ENCODE measurements at regions not wholly inside any gene's neighbourhood (a gene's known extent, or its start where the extent isn't known, plus 50 kb on each side); places are given as distances from the start of the nearest gene placed in this dataset.

DNA sequence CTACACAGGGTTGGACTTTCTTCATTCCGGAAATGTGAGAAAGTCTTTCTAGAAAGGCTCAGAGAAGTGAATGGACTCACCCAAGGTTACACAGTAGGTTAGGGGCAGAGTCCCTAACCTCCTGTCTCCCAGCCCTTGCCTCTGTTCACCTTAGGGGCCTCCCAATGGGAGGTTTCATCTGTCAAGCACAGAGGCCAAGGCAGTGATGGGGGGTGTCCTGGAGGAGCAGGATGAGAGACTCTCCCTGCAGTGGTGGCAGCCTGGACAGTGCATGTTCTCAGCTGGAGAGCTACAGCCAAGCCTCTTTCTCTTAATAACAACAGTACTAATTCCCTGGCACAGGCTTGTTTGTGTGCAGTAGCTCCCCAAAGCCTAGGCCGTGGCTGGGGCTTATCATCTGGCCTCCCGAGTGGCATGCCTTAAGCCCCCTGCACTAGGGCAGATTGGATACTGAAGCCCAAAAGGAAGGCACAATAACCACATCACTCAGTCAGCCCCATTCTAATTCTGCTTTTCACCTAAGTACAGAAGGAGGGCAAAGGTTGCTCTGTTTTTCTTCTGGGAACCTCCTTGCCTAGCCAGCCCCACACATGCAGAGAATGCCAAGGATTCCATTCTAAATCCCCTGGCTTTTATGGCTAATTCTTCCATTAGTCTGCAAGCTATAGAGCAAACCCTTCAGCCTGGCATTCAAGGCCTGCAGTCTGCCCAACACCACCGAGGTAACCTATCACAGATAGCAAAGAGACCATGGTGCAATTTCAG lies 50.2 kb upstream of the XPA start:
- no peak for DNase-seq (ENCODE audit: low read depth)

DNA sequence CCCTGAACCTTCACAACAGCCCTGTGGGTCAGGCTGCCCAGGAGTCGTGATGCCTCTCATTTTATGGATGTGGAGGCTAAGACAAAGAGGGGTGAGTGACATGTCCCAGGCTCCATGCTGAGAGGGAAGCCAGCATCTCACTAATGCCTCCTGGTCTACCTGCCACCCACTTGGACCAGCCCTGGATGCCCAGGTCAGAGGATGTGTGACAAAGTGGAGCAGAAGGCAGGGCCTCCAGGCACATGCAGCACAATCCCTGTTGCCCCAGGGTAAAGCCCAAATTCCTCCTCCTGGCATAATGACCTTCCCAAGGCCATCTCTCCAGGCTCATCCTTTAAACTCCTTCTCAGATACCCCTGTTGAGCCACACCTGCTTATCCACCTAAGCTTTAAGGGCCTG lies 51.4 kb upstream of the XPA start:
- DNase-seq (ENCODE audit: low read depth) = no peak
- TF ChIP-seq, protein P1, sequence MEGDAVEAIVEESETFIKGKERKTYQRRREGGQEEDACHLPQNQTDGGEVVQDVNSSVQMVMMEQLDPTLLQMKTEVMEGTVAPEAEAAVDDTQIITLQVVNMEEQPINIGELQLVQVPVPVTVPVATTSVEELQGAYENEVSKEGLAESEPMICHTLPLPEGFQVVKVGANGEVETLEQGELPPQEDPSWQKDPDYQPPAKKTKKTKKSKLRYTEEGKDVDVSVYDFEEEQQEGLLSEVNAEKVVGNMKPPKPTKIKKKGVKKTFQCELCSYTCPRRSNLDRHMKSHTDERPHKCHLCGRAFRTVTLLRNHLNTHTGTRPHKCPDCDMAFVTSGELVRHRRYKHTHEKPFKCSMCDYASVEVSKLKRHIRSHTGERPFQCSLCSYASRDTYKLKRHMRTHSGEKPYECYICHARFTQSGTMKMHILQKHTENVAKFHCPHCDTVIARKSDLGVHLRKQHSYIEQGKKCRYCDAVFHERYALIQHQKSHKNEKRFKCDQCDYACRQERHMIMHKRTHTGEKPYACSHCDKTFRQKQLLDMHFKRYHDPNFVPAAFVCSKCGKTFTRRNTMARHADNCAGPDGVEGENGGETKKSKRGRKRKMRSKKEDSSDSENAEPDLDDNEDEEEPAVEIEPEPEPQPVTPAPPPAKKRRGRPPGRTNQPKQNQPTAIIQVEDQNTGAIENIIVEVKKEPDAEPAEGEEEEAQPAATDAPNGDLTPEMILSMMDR (IDR thresholded peaks at IDR 0.05; ENCODE audit: insufficient read depth, low read length) = no peak

More for the DNA sequence above, 50.2 kb upstream of the XPA start:
- TF ChIP-seq, protein P1 (IDR thresholded peaks at IDR 0.05; ENCODE audit: insufficient read depth, low read length) = no peak
- H3K4me3 ChIP-seq (ENCODE audit: low read depth, low read length) = no peak overlapping the region

DNA sequence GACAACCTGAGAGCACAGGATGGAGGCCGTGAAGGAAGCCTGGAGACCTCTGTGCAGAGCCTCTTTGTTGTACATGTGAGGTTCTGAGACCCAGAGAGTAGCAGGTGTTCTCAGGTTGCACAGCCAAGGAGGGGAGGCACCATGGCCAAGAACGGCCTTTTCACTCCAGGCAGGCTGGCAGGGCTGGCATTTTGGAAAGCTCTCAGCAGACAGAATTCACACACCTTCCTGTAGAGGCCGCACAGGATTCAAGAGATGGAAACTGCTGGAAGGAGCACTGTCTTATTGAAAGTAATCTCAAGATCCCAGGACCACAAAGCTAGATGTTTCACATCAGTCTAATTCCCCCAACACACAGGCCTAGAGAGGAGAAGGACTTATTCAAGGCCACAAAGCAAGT lies 52.8 kb upstream of the XPA start:
- no peak overlapping the region for H3K4me3 ChIP-seq (ENCODE audit: low read depth, low read length)
- no peak for DNase-seq (ENCODE audit: low read depth)
- TF ChIP-seq, protein P1 (IDR thresholded peaks at IDR 0.05; ENCODE audit: insufficient read depth, low read length) = no peak

More for the DNA sequence above, 51.4 kb upstream of the XPA start:
- no peak overlapping the region for H3K4me3 ChIP-seq (ENCODE audit: low read depth, low read length)

DNA sequence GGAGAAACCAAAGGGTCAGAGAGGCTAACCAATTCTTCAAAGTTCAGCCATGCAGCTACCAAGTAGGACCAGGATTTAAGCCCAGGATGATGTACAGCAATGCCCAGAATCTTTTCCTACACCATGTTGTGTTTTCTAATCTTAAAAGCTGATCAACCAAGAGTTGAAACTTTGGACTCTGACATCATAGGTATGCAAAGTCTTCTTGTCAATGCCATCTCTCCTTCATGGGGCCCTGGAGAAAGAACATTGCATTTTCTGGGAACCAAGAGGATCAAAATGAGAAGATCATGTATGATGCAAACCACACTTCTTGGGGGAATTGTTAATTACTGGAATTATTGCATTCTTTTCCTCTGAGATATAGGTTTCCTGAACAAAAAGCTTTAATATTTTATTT lies 54.4 kb upstream of the XPA start:
- H3K4me3 ChIP-seq (ENCODE audit: low read depth, low read length) = no peak overlapping the region
- TF ChIP-seq, protein P1 (IDR thresholded peaks at IDR 0.05; ENCODE audit: insufficient read depth, low read length) = no peak
- DNase-seq (ENCODE audit: low read depth) = no peak

DNA sequence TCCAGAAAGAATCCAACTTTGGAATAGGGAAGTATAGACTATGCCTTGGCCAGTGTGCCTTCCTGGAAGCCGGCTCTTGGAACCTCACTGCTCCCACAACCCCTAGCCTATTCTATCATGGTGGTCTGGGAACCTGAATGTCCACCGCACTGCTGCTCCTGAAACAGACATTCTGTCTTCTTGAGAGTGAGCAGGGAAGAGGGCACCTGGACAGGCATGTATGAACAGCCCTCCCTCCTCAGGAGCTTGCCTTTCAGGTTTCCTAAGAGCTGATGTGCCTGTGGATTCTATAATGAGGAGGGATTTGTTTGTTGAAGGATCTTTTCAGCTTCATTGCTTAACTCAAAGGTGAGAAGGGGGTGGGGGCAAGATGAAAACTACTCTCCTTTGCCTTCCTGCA lies 55.1 kb upstream of the XPA start:
- DNase-seq (ENCODE audit: low read depth) = no peak
- TF ChIP-seq, protein P1 (IDR thresholded peaks at IDR 0.05; ENCODE audit: insufficient read depth, low read length) = no peak
- H3K4me3 ChIP-seq (ENCODE audit: low read depth, low read length) = no peak overlapping the region

DNA sequence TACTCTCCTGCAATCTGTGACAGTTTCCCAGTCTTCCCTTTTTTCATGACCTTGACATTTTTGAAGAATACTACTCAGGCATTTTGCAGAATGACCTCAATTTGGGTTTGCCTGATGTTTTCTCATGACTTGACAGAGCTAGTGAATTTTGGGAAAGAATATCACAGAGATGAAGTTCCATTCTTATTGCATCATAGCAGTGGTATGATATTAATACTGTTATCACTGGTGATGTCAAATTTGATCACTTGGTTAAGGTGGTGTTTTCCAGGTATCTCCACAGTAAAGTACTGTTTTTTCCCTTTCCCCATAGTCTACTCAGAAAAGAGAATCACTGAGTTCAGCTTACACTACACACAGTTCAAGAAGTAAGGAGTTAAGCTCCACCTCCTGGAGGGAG lies 56.2 kb upstream of the XPA start:
- TF ChIP-seq, protein P1 (IDR thresholded peaks at IDR 0.05; ENCODE audit: insufficient read depth, low read length) = no peak
- DNase-seq (ENCODE audit: low read depth) = no peak
- no peak overlapping the region for H3K4me3 ChIP-seq (ENCODE audit: low read depth, low read length)

DNA sequence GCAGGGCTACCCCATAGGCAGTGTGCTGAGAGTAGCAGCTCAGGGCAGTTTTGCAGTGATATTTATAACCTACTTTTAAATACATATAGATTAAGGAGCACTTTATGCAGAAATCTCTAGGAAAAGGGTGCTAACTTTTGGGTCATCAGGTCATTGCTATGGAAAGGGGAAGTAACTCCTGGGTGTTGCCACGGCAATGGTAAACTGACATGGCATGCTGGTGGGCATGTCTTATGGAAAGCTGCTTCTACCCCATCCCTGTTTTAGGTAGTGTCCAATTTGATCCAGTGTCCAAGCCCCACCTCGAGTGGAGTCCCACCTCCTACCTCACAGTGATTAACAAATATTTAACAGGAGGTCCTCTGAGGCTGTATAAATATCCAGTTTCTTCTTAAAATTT lies 56.8 kb upstream of the XPA start:
- no peak overlapping the region for H3K4me3 ChIP-seq (ENCODE audit: low read depth, low read length)
- TF ChIP-seq, protein P1 (IDR thresholded peaks at IDR 0.05; ENCODE audit: insufficient read depth, low read length) = no peak
- DNase-seq (ENCODE audit: low read depth) = no peak

Data from fibroblast of the aortic adventitia (primary cell).